ENCODE measurements at regions not wholly inside any gene's neighbourhood (a gene's known extent, or its start where the extent isn't known, plus 50 kb on each side); places are given as distances from the start of the nearest gene placed in this dataset.

DNA sequence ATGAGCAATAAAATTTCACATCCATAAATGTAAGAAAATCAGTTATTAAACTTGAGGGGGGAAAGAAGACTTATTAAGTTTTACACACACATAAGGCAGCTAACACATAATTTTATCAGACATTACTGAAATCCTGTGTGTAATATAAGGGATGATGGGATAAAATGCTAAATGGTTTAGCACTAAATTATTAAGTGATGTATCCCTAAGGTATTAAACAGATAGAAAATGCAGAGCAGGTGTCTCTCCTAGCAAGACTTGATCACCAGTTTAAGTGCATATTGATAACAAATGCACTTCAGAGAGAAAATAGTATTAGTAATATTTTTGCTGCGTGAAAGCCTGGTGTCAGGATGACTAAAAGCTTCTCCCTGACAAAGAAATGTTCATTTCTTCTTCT lies 172.8 kb upstream of the ZFP64 start:
- Mint-ChIP-seq H3K9me3 (peaks cover 5% of the 10 kb centered on the region; the same call in 1 of the 2 replicates), H3K27ac (no peak overlapping the region)
- DNase-seq = no peak

DNA sequence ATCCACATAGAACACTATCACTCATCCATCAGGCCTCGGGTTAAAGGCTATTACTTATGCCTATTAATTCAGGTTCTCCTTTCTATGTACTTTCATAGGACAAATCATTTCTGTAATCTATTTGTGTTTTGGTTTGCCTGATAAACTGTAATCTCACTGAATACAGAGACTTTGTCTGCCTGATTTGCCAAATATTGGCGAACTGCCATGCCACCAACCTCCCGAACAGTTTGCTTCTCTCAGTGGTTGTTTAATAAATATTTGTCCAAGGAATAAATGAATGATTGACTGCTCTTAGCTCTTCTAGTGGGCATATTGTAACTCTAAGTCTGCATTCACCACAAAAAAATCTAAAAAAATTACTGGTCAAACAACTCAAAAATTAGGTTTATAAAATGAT lies 170.1 kb upstream of the ZFP64 start:
- no peak for TF ChIP-seq CTCF (IDR thresholded peaks at IDR 0.05)
- Mint-ChIP-seq H3K27me3 (ENCODE audit: insufficient read depth) (no peaks in the 10 kb centered on the region; the same call in 1 of the 2 replicates), H3K4me1 (ENCODE audit: low read depth) (no peaks in the 10 kb centered on the region), H3K4me3 (no peak overlapping the region), H3K9me3 (peaks cover 10% of the 10 kb centered on the region; the same call in 1 of the 2 replicates), H3K36me3 (ENCODE audit: low read depth) (no peaks in the 10 kb centered on the region), H3K27ac (no peak overlapping the region)
- DNase-seq = no peak

More for the DNA sequence above, 172.8 kb upstream of the ZFP64 start:
- H3K4me1 Mint-ChIP-seq (ENCODE audit: low read depth) = no peaks in the 10 kb centered on the region
- H3K4me3 Mint-ChIP-seq = no peak overlapping the region
- no peak for TF ChIP-seq CTCF (IDR thresholded peaks at IDR 0.05)
- H3K27me3 Mint-ChIP-seq (ENCODE audit: insufficient read depth) = no peaks in the 10 kb centered on the region
- no peaks in the 10 kb centered on the region for H3K36me3 Mint-ChIP-seq (ENCODE audit: low read depth)

GRCh38 chr20:52349806-52350205 lies 158.2 kb upstream of the ZFP64 start:
- no peak for DNase-seq
- Mint-ChIP-seq H3K4me3 (no peak overlapping the region), H3K9me3 (no peaks in the 10 kb centered on the region; the same call in 1 of the 2 replicates), H3K27ac (no peak overlapping the region), H3K36me3 (ENCODE audit: low read depth) (no peaks in the 10 kb centered on the region), H3K4me1 (ENCODE audit: low read depth) (no peaks in the 10 kb centered on the region), H3K27me3 (ENCODE audit: insufficient read depth) (peaks cover 3% of the 10 kb centered on the region)
- TF ChIP-seq CTCF (IDR thresholded peaks at IDR 0.05) = no peak

DNA sequence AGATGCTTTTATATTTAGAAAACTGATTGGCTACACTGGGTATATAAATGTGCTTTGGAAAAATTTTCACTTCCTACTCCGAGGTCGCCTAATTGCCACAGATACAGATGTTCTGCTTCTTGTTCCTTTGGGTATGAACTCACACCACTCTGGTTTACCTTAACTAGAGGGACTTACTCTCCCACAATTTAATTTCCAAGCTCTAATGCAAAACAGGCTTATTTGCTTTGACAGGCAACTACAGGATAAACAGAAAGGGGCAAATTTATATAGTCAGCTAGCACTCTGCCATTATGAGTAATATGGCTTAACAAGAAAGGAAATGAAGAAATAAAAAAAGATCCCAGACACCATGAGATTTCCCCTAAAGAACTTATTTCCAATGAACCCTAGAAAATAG lies 156.9 kb upstream of the ZFP64 start:
- no peak overlapping the region for H3K4me3 Mint-ChIP-seq
- peaks cover 5% of the 10 kb centered on the region for H3K9me3 Mint-ChIP-seq
- no peak for DNase-seq
- no peak overlapping the region for H3K27ac Mint-ChIP-seq
- no peaks in the 10 kb centered on the region for H3K4me1 Mint-ChIP-seq (ENCODE audit: low read depth)
- H3K27me3 Mint-ChIP-seq (ENCODE audit: insufficient read depth) = peaks cover 3% of the 10 kb centered on the region
- TF ChIP-seq CTCF (IDR thresholded peaks at IDR 0.05) = no peak
- no peaks in the 10 kb centered on the region for H3K36me3 Mint-ChIP-seq (ENCODE audit: low read depth)

- no peak overlapping the region for H3K4me3 Mint-ChIP-seq
- no peaks in the 10 kb centered on the region for H3K4me1 Mint-ChIP-seq (ENCODE audit: low read depth)
- TF ChIP-seq CTCF (IDR thresholded peaks at IDR 0.05) = no peak
Observed at GRCh38 chr20:52346797-52347196, 155.2 kb upstream of the ZFP64 start.

GRCh38 chr20:52342913-52343312 lies 151.3 kb upstream of the ZFP64 start:
- no peak for TF ChIP-seq CTCF (IDR thresholded peaks at IDR 0.05)
- Mint-ChIP-seq H3K27me3 (ENCODE audit: insufficient read depth) (no peaks in the 10 kb centered on the region), H3K4me3 (no peak overlapping the region), H3K9me3 (peaks cover 6% of the 10 kb centered on the region; the same call in 1 of the 2 replicates), H3K27ac (no peak overlapping the region), H3K36me3 (ENCODE audit: low read depth) (peaks cover under 1% of the 10 kb centered on the region; the same call in 1 of the 2 replicates), H3K4me1 (ENCODE audit: low read depth) (no peaks in the 10 kb centered on the region)
- DNase-seq = no peak

More at GRCh38 chr20:52346797-52347196, 155.2 kb upstream of the ZFP64 start:
- Mint-ChIP-seq H3K27ac (no peak overlapping the region), H3K9me3 (peaks cover 5% of the 10 kb centered on the region), H3K36me3 (ENCODE audit: low read depth) (no peaks in the 10 kb centered on the region), H3K27me3 (ENCODE audit: insufficient read depth) (peaks cover 3% of the 10 kb centered on the region)
- DNase-seq = no peak
